Left lung (tissue), 4 donors: ENCODE measurements at regions not wholly inside any gene's neighbourhood (a gene's known extent, or its start where the extent isn't known, plus 50 kb on each side); places are given as distances from the start of the nearest gene placed in this dataset.

Source experiments
- ATAC-seq: fragments of 200-7000 bp; cut with Tn5 transposase; one replicate; pipeline ENCODE4 v1.9.1; 2020; ENCODE audit warnings: moderate library complexity
- DNase-seq, 4 donors: peaks; one replicate each; pipeline ENCODE4 v3.0.0-alpha.2; 2013 to 2020
- H3K27ac ChIP-seq, 2 donors: fragments of 200-600 bp; sonication (generic) in 1 of 2; one replicate each; pipeline versions ENCODE4 v1.5.0 to v1.8.0; 2020 to 2021
- H3K27me3 ChIP-seq, 2 donors: fragments of 200-600 bp; sonication (generic) in 1 of 2; one replicate each; pipeline versions ENCODE4 v1.5.0 to v1.8.0; 2020 to 2021
- H3K36me3 ChIP-seq, 2 donors: fragments of 200-600 bp; sonication (generic) in 1 of 2; one replicate each; pipeline versions ENCODE4 v1.5.0 to v1.8.0; 2020 to 2021
- H3K4me1 ChIP-seq, 2 donors: fragments of 200-600 bp; one replicate each; pipeline ENCODE4 v1.8.0; 2021
- H3K4me3 ChIP-seq, 2 donors: fragments of 200-600 bp; sonication (generic) in 1 of 2; one replicate each; pipeline versions ENCODE4 v1.5.0 to v1.8.0; 2020 to 2021; ENCODE audit warnings: mild to moderate bottlenecking in 1 of 2
- H3K9me3 ChIP-seq, 2 donors: fragments of 200-600 bp; sonication (generic) in 1 of 2; one replicate each; pipeline versions ENCODE4 v1.5.0 to v1.8.0; 2020 to 2021
- CTCF ChIP-seq, 2 donors: fragments of 200-600 bp; sonication (generic) in 1 of 2; IDR thresholded peaks; one replicate each; pipeline versions ENCODE4 v1.5.0 to v1.8.0; 2021; ENCODE audit warnings: antibody characterized with exemption in 2 of 2
- intact Hi-C, 2 donors: fragments of 100-400 bp; cut with DNase I; formaldehyde crosslinking; loops; one replicate each; pipeline versions ENCODE4 v1.11.2 to v1.14.2; 2022
- donor health status: DM: no; HTN: yes; CAD: no.
- donor health status: DM: no; HTN: no; CAD: no.

DNA sequence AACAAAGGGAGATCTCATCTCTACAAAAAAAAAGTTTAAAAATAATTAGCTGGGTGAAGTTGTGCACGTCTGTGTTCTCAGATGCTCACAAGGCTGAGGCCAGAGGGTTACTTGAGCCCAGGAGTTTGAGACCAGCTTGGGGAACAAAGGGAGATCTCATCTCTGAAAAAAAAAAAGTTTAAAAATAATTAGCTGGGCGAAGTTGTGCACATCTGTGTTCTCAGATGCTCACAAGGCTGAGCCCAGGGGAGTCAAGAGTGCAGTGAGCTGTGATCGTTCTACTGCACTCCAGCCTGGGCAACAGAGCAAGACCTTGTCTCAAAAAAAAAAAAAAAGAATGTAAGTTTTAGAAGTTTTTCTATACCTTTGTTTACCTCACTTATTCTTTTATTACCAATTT is 127.3 kb downstream of the FGF9 start:
- intact Hi-C loops = no loop called here
- H3K9me3 ChIP-seq = no peaks in the 10 kb centered on the region
- TF ChIP-seq CTCF (IDR thresholded peaks at IDR 0.05) = no peak

GRCh38 chr13:21799671-21800070 is 128.8 kb downstream of the FGF9 start:
- peaks cover 0 to 2% of the 10 kb centered on the region in 2 donors for H3K9me3 ChIP-seq
- intact Hi-C loops = no loop called here
- H3K4me3 ChIP-seq = no peak overlapping the region
- no peaks in the 10 kb centered on the region for H3K4me1 ChIP-seq
- H3K27ac ChIP-seq = no peak overlapping the region
- no peak for DNase-seq
- no peaks in the 10 kb centered on the region for H3K36me3 ChIP-seq
- no peaks in the 10 kb centered on the region for H3K27me3 ChIP-seq
- ATAC-seq = no peak
- no peak for TF ChIP-seq CTCF (IDR thresholded peaks at IDR 0.05)

More for the DNA sequence above, 127.3 kb downstream of the FGF9 start:
- no peak overlapping the region for H3K4me3 ChIP-seq
- no peaks in the 10 kb centered on the region for H3K36me3 ChIP-seq
- no peak for ATAC-seq
- no peak for DNase-seq
- H3K27ac ChIP-seq = no peak overlapping the region
- H3K27me3 ChIP-seq = no peaks in the 10 kb centered on the region
- no peaks in the 10 kb centered on the region for H3K4me1 ChIP-seq

GRCh38 chr13:21800837-21801616 is 130.2 kb downstream of the FGF9 start:
- Histone ChIP-seq H3K9me3 (peaks cover 0 to 2% of the 10 kb centered on the region in 2 donors), H3K4me3 (no peak overlapping the region), H3K36me3 (no peaks in the 10 kb centered on the region), H3K27me3 (no peaks in the 10 kb centered on the region), H3K27ac (no peak overlapping the region), H3K4me1 (no peaks in the 10 kb centered on the region)
- intact Hi-C loops = no loop called here
- no peak for ATAC-seq
- TF ChIP-seq CTCF (IDR thresholded peaks at IDR 0.05) = no peak
- DNase-seq = no peak

DNA sequence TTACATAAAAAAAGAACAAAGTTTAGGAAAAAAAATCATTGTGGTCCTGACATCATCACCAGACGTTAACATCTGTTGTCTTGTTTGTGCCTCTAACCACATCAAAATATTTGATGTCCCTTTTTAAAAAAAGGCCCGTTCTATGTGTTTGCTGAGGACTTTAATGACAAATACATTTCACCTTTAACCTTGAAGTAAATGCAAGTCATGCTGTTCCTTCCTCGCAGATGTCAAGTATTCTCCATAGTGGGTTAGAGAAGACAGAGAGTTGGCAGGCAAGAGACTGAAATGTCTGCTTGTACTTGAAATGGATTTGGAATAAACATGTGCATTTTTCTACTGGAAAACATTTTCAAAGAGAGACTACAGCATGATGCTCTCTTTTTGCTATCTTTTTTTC is 134.9 kb downstream of the FGF9 start:
- Histone ChIP-seq H3K4me1 (no peaks in the 10 kb centered on the region), H3K4me3 (no peak overlapping the region), H3K9me3 (peaks cover 0 to 2% of the 10 kb centered on the region in 2 donors), H3K27me3 (no peaks in the 10 kb centered on the region), H3K36me3 (no peaks in the 10 kb centered on the region), H3K27ac (no peak overlapping the region)
- TF ChIP-seq CTCF (IDR thresholded peaks at IDR 0.05) = no peak
- peak in 1 of 4 donors; percentile 9 for DNase-seq
- ATAC-seq = no peak
- intact Hi-C loops = no loop called here

GRCh38 chr13:21812192-21812626 is 141.3 kb downstream of the FGF9 start:
- Histone ChIP-seq H3K9me3 (peaks cover 0 to 2% of the 10 kb centered on the region in 2 donors), H3K27ac (no peak overlapping the region), H3K4me1 (no peaks in the 10 kb centered on the region), H3K4me3 (no peak overlapping the region), H3K36me3 (no peaks in the 10 kb centered on the region), H3K27me3 (no peaks in the 10 kb centered on the region)
- ATAC-seq (no peak), DNase-seq (no peak)
- intact Hi-C loops = no loop called here
- TF ChIP-seq CTCF (IDR thresholded peaks at IDR 0.05) = no peak
